GM19468 (cell line): ENCODE measurements at regions not wholly inside any gene's neighbourhood (a gene's known extent, or its start where the extent isn't known, plus 50 kb on each side); places are given as distances from the start of the nearest gene placed in this dataset.

Experiments
- ATAC-seq: cut with Tn5 transposase; IDR thresholded peaks from one replicate; pipeline ENCODE4 v1.9.1; 2021; ENCODE audit warnings: mild to moderate bottlenecking, moderate library complexity, moderate number of reproducible peaks; ENCODE audit not compliant: unreplicated experiment; ENCODE audit errors: extremely low read depth

DNA sequence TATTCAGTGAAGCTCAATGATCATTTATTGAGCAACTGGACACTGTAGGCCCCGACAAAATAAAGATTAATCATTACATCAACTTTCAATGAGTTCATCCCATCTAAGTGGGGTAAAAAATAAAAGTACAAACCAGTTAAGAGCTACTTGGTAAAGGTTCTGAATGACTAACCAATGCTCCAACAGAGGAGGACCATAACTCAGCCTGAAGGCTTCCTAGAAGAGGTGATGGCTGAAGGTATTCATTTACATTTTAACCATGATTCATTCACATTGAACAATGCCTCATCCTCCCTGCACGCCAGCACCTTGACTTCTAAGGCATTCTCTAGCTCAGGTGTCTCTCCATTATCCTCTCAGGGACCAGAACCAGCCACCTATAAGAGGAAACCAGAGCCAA, 201.4 kb downstream of the ZNF462 start:
- no peak for ATAC-seq

DNA sequence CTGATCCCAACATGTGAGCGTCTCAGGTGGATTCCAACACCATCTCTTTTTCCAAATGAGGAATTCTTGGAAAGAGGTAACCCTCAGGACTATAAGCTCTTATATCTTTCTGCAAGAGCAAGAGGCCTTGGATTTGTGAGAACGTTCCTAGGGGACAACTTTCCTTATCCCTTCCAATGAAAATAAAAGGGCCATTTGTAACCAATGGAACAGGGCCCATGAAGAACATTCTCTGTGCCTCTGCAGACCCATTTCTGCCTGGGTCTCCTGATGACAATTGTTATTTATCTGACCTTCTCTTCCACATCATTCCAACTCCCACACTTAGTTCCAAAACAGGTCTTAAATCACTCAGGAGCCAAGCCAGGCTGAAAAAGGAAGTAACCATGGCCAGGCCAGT, 202.6 kb downstream of the ZNF462 start:
- ATAC-seq = no peak

DNA sequence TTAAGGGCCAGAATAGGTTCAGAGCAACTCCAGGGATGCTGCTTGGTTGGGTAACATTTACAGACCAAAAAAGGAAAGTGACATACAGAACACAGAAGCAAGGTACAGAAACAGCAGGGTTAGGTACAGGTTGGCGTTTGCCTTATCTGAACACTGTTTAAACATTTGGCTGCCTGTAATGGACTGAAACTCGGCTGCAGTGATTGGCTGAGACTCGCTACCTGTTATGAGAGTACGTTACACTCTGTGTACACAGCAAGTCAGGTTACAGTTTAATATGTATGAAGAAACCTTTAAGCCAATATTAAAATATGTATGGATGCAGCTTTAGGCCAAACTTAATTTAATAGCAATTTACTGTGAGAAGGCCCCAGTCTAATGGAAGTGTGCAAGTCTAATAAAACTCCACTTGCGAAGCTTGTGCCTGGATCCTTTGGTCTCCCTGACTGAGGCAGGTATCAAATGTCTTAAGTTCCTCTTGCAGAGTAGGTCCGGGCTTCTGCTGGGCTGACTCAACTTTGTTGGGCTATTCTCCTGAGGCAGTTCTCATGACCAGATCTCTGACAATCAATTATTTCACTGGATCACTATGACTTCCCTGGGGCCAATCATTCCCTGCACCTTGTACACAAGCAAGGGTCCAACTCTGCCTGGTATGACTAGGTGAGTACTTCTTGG, 204.9 kb downstream of the ZNF462 start:
- ATAC-seq = no peak

DNA sequence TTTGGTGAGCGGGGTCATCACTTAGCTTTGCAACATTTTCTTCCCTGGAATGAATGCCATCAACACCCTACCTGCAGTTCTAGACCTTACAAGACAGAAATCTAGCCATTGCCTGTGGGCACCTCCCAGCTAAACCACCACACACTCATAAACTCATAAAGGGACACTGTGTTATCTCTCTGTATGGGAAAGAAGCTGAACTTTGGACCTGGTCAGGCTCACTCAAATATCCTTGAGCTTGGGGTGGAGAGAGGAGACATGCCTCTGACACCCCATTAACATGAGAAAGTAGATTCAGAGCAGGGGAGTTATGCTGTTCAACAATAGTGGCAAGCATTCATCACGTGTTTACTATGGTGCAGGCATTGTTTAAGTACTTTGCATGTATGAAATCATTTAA, 205.6 kb downstream of the ZNF462 start:
- no peak for ATAC-seq

DNA sequence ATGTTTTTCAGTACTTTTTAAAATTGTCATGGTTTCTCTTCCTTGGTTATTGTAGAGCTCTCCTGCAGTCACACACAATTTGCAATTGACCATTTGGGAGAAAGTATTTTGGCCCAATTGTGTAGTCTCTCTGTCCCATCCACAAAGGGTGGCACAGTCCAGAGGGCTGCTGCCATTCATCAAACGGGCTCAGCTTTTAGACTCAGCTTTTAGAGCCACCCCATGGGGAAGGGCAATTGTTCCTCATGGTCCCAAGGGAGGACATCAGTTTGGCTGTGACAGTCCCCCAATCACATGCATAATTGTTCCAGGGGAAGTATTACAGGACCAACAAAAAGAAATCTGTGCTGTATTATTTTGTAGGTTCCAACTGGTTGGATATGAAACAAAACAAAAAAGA, 207.6 kb downstream of the ZNF462 start:
- no peak for ATAC-seq

DNA sequence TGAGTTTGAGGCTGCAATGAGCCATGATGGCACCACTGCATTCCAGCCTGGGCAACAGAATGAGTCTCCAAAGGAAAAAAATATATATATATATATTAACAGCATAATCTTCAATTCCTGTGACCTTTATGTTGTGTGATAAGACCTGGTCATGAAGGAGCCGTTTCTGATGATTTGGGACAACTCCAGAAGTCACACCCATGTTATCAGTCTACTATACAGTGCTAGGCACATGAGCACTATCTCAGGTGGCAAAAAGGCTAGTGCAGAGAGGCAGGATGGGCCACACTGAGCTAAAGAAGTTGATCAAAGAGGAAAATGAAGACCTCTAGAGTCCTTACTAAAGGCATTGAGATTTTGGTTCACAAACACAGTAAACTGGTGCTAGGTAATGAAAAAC, 205.0 kb upstream of the RAD23B start:
- no peak for ATAC-seq

DNA sequence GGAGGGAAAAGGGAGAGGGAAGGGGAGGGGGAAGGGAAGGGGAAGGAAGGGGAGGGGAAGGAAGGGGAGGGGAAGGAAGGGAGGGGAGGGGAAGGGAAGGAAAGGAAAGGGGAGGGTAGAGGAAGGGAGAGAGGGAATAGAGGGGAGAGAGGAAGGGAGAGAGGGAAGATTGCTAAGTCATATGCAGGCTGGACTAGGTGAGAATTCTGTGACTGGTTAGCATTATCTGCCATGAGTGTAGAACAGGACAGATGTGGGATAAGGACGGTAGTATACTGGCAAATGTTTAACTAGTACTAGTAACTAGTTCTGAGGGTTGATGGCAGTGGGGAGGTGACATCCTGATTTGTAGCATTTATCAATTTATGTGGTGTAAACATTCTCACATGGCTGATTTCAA, 203.5 kb upstream of the RAD23B start:
- no peak for ATAC-seq

DNA sequence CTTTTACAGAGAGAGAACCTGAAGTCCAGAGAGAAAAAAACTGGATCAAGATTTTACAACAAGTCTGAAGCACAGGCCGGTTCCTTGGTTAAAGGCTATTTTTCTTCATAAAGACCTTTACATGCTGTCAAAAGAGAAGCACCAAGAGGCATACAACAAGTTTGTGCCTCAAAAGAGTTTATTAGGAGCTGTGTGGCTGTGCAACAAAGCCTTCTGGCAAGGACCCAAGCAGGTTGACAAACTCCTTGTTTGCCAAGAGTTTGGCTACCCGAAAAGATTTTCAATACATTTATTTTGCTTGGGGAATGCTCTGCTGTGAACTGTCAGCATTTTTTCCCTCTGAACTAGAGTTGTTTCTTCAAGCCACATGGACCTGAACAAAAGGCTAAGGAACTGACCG, 202.9 kb upstream of the RAD23B start:
- no peak for ATAC-seq

DNA sequence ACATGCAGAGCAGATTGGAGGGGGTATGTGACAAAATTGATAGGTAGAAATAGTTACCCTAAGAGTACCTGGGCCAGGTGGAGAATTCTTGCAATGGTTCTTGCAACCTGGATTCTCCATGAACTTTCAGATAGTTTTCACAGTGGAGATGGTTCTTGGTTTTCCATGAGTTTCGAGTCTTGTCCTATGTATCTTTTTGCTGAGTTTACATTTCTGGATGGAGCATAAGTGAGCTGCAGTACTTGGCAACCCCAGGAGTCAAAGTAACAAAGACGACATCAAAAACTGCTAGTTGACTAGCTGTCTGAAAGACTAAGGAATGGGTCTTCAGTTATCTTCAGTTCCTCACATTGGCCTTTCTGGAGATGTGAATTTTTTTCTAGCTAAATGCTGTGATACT, 196.6 kb upstream of the RAD23B start:
- no peak for ATAC-seq

DNA sequence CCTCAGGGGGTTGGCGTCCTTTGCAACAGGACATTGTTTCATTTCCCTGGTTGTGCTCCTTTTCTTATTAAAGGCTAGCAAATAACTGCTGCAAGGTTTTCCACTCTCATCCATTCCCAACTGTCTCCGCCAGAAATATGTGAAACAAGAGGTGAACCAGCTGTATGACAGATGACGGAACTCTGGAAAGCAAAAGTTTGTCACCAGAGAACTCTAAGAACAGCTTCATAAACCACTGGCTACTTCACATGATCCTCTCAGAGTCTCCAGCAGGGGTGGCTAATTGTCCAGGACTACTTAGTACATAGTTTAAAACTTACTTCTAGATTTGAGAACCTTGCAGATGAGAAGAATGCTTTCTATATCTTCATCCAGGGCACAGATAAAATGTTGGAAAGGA, 195.9 kb upstream of the RAD23B start:
- ATAC-seq = no peak

DNA sequence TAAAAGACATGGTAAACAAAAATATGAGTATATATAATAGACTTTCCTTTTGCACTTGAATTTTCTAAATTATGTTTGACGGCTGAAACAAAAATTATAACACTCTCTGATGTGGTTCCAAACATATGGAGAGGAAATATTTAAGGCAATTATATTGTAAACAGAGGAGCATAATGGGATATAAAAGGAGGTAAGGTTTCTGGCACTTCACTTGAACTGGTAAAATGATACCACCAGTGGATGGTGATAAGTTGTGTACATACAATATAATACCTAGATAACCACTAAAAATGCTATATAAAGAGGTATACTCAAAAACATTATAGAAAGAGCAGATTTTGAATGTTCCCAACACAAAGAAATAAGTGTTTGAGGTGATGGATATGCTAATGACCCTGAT, 192.9 kb upstream of the RAD23B start:
- no peak for ATAC-seq

DNA sequence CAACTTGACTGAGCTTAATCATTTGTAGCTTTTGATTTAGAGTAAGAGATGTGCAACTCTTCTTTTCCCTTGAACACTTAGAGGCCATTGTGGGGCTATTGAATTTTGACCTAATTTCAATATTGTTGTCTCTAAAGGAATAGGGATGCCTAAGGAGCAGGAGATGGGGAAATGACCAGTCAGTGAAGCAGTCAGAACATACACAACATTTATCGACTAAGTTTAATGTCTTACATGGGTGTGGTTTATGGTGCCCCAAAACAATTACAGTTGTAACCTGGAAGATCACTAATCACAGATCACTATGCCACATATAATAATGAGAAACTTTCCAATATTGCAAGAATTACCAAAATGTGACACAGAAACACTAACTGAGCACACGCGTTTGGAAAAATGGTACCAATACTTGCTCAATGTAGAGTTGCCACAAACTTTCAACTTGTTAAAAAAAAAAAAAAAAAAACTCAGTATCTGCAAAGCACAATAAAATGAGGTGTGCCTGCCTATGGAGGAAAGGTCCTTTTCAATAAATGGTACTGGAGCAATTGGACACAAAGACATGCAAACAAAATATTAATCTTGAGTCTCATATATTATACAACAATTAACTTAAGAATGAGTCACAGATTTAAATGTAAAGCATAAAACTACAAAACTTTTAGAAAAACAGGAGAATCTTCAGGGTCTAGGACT, 189.6 kb upstream of the RAD23B start:
- ATAC-seq = no peak

DNA sequence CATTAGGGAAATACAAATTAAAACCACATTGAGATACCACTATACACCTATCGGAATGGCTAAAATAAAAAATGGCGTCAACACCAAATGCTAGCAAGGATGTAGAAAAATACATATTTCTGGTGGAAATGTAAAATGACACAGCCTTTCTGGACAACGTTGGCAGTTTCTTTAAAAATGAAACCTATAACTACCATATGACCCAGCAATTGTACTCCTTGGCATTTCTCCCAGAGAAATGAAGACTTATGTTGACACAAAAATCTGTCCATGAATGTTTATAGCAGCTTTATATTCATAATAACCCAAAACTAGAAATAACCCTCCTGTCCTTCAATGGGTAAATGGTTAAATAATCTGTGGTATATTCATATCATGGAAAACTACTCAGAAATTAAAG, 188.7 kb upstream of the RAD23B start:
- no peak for ATAC-seq

DNA sequence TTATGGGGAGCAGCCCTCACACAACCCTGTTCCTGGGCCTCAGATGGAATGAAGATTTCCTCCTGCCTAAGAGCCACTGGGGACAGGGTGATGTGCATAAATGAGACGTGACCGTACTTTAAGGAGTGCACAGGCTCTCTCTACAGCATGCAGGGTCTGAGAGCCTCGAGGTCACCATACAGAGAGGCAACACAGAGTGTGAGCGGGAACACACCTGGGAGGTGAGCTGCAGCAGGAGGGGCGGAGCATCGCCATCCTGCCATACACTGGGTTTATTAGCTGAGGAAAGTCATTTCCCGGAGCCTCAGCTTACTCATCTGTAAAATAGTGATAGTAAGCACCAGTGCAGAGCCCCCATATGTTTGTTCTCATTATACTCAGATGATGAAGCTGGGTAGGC, 182.5 kb upstream of the RAD23B start:
- ATAC-seq = no peak

DNA sequence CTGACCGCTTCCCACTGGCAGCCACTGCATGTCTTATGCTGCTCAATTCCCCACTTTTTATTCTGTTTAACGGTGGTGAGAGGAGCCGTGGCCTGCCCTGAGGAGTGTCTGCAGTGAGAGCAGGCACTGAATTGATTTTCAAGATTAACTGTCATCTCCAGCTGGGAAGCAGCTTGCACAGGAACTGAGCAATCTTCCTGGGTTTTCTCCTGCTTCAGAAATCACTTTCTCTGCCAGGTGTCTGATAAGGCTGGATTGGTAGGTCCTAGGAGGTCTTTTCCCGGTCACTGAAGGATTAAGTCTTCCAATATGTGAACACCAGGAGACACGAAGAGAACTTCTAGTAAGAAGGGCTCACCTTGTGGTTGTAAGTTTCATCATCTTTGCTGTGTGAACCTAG, 181.1 kb upstream of the RAD23B start:
- no peak for ATAC-seq

DNA sequence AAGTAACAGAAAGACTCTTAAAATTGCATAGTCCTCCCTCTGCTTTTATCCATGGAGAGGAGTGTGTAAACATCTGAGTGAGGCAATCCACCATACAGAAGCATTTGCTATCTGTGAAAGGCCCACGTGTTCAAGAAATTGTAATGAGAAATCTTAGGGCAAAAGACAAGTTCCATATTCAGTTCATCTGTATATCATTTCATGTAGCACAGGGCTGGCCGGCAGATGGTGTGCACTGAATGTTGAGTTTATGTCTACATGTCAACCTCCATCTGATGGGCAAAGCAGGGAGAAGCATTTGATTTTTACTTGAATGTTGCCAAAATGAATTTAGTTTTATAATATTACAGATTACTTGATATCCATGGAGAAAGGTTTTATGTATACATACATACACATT, 179.5 kb upstream of the RAD23B start:
- ATAC-seq = no peak

DNA sequence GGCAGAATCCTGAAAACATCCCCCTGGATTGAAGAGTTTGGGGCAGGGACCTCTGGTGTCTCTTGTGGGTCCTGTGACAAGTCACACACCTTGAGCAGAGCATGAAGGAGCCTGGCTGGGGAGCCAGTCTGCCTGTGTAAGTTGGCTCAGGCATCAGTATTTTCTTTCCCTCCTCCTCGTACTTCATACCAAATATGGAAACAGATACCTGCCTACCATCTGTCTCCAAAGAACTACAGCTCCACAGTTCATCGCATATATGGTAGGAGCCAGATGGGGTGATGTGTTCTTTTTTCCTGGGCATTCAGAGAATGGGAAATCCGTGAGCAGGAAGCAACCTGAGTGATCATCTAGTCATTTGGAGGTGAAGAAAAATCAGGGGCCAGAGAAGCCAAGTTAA, 177.3 kb upstream of the RAD23B start:
- ATAC-seq = no peak

DNA sequence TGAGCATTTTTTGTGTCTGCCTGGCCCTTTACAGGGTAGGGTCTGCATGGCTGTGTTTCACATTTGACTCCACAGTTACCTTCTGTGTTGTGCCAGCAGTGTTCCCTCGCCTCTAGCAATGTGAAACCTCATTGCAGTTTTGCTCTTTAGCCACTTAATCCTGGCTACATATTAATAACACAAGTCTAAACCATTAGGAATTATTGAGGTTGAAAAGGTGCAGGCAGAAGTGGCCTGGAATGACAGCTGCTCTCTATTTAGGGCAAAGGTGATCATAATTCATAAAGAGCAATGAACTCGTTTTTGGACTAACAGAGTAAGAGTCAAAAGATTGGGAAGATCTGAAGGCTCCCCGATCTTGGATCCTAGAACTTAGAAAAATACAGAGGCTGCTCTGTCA, 176.7 kb upstream of the RAD23B start:
- ATAC-seq = no peak

DNA sequence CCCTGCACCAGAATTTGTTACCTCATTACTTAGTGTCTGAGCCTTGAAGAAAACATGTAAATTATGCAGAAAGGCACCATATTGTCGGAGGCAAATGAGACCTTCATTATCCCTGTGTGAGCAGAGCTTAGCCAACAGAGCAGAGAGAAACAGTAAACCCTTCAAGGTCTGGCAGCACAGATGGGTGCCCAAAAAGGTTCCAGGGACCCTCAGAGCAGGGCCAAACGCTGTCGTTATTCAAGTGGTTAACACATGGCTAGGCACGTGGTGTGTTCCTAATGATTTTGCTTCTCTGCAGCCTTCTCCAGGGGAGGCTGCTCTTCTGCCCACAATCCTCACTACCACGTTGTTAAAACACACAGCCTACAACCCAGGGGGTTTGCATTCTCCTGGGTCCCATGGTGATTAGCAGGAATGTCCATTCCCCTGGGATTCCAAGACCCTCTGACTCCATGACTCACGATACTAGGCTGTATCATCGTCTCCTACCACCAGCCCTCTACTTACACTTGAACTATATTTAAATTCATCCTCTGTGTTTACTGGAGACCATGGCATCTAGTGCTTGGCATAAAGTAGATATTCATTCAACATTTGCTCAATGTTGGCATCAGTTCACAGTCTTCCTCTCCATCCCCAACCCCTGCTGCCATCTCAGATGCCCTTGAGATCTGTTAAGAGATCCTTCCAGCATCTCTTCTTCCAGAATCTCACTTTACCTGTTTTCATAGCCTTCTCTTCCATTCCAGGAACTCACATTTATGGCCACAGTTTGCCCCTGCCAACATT, 174.5 kb upstream of the RAD23B start:
- no peak for ATAC-seq

DNA sequence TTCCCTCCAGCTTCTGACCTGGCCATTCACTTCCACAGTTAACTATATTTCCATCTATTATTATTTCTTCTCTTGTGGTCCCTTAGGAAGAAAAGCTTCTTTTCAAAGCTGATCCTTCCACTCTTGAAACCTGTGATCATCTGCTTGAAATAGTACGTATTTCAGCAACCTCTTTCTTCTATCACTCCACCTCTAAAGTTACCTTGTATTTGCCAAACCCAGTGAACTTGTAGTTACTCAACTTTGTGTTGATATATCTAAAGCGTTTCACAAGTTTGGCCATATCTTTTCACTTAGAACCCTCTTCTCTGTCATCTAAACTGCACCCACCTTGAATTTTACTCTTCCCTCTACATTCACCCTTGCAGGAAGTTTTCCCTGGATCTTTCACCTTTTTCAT, 173.8 kb upstream of the RAD23B start:
- no peak for ATAC-seq

DNA sequence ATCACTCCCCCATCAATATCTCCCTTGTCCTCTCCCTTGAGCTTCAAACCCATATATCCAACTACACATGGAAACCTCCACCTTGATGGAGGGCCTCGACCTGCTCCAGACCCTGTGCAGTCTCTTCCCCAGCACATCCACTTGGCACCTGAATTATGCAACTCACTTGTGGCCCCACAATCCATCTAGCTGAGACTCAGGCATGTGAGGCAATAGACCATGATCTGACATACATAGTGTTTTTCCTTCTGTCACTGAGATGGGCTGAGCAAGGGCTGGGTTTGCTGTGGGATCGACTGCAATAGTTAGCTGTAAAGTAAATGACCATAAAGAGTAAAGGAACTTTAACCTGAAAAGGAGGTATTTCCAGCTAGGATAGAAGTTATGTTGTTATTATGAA, 172.9 kb upstream of the RAD23B start:
- ATAC-seq = no peak
